GM21717 (cell line): ENCODE measurements at regions not wholly inside any gene's neighbourhood (a gene's known extent, or its start where the extent isn't known, plus 50 kb on each side); places are given as distances from the start of the nearest gene placed in this dataset.

ENCODE experiments used
- ATAC-seq: cut with Tn5 transposase; IDR thresholded peaks from one replicate; pipeline ENCODE4 v1.9.1; 2021; ENCODE audit warnings: mild to moderate bottlenecking, moderate library complexity; ENCODE audit not compliant: unreplicated experiment

DNA sequence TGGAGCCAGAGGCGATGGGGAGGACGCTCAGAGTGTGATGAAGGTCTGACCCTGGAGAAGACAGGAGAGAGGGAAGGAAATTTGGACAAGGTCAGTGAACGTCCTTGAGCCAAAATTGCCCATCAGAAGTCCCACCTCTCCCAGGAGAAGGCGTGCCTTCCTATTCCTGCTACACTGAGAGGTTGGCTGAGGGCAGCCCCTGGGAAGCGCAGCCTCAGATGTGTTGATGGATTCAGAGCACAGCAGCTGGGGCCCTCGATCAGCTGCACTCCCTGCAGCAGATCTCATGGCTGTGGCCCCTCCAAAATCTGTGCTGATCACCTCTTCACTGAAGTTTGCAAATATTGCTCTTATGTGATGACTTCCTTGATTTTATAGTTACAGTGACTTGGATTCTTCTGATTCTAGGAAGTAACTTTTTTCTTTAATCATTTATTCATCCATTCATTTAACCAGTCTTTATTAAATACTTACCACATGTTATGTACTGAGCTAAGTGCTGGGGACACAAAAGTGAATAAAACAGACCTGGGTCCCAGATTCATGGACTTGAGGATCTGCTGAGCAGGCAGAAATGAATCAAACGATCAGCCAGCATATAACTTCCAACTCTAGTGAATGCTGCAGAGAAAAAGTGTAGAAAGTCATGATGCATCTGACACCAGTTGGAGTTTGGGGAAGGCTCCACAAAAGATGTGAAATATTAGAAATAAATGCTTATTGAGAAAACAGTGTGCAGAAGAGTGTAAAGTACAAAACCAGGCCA is 69.6 kb upstream of the ARMC2 start:
- ATAC-seq: no peak

DNA sequence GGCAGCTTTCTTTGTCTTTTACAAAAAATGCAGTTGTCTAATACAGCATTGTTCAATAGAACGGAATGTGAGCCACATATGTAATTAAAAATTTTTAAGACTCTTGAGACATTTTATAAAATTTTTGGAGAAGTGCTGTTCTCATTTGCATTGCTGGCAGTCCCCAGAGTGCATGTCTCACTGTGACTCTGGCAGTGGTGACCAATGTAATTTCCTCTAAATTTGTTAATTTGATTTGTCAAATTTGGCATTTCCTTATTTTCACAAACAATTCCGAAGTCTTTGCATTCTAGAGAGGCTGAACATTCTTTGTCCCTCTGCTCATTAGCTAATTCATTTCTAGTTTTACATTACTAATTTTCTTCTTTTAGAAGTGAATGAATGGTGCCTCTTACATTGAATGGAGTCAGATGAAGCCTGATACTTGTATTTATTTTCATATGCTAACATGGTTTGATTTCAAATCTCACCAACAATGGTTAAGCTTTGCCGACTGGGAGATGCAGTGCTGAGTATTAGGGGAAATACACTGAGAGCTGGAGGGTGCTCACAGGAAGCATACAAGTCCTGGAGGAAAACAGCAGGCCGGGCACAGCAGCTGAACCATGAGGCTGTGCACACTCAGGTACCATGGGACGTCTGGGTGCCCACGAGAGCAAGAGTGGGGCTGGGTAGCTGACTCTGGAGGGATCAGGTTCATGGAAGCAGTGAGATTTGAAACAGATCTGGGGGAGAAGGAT is 68.5 kb upstream of the ARMC2 start:
- ATAC-seq: no peak

DNA sequence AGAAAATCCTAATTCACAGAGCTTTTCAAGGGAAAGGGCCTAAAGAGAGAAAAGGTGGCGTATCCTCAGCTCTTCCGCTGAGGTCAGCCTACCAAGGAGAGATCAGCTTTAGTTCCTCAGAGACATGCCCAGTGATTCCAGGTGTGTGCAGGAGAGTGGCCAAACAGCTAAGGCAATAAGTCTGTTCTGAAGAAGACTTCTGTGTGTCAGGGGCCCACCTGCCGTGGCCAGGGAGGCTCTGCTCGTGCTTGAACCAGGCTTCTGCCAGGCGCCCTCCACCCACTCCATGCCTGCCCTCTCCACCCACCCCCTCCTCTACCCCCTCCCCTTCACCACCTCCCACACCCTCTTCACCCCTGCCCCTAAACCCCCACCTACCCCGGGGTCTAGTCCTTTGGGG is 67.4 kb upstream of the ARMC2 start:
- no peak for ATAC-seq

DNA sequence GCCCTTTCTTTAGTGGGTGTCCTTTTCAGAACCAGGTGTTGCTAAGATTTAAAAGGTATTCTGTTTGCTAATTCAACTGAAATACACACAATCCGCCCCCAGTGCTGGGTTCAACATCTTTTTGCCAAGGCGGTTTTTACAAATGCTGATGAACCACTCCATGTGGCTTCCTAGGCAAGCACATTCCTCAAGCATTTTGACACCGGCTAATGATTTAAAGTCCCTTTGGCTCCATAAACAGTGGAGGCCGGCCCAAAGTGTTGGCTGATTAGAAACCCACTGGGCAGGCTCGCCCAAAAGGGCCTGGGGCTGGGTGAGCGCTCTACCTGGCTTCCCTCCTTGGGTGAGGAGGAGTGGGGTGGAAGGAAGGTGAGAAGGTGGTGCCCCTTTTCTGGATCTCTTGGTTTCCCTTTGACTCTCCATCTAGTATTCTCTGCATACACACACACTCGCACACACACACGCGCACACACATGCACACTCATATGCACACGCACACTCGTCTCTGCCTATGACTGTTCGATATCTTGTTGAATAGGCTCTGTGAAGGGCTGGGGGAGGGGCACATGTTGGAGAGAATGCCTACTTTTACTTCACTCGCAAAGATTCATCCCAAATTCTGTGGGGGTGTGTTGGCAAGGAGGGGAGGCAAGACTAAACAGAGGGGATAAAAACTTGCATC is 66.7 kb upstream of the ARMC2 start:
- ATAC-seq: no peak

DNA sequence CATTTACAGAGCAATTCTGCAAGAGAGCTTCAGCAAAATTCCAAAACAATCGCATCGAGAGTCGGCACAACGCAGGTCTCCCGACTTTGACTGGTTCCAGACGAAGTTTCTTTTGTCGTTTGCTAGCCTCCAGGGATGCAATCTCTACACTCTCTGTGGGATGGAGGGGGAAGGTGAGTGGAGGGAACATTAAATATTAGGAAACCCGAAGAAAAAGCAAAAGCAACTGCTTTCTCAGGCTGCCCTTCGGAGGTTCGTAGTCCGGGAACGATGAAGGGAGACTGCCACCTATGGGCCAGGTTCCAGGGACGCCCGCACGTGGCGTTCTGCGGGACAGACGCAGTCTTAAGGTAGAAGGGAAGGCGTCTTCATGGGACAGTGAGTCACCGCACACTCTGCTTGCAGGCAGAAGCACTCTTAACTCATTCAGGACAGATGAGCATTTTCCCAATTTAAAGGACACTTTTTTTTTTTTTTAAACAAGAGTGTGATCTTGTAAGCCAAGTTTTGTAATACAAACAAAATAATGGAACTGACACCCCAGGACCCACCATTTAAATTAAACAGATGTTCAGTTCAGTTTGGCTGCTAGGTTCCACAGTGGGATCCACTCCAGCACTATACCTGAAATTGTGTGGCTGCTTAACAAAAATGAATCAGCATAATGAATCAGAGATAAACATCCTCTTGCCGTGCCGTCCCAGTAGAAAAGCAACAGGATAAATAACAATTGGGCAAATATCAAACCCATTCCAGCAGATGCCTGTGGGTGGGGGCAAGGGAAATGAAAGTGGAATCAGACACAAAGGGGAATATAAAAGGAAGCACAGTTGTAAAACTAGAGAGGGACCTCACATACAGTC is 65.8 kb upstream of the ARMC2 start:
- ATAC-seq: peak; percentile 61

DNA sequence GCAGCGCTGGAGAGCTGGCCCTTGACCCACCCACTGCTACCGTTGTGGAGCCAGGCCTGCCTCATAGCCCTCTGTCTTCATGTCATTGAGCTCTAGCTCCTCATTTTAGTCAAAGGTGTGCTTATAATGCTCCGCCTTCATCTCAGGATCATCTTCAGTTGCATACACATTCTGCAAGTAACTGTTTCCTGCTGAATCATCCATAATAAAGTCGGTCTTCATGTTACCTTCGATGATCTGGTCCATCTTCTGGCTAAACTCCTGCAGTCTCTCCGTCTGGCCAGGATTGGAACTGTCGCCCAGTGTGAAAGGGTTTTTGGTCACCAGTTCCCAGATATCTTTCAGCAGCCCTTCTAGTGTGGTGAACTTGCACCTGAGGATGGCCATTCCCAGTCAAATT is 62.6 kb upstream of the ARMC2 start:
- no peak for ATAC-seq

DNA sequence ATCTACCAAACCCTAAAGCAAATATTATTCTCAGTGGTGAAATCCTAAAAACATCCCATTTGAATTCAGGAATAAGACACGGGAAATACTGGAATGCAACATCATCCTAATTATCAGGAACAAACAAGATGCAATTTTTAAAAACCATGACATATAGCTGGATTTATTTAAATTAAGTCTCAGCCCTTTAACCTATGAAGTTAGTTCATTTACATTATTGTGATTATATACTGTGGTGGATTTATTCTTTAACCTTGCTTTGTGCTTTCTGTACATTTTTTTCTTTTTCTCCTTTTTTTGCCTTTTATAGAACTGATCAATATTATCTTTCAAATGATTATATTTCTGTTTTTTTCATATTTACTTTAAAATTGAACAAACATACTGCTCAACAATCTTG is 59.8 kb upstream of the ARMC2 start:
- no peak for ATAC-seq

DNA sequence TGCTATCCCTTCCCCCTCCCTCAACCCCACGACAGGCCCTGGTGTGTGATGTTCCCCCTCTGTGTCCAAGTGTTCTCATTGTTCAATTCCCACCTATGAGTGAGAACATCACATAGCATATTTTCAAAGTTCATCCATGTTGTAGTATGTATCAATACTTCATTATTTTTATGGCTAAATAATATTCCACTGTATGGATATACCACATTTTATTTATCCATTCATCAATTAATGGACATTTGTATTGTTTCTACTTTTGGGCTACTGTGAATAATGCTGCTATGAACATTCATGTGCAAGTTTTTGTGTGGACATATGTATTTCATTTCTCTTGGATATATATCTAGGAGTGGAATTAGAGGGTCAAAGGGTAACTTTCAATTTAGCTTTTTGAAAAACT is 58.7 kb upstream of the ARMC2 start:
- ATAC-seq: no peak

DNA sequence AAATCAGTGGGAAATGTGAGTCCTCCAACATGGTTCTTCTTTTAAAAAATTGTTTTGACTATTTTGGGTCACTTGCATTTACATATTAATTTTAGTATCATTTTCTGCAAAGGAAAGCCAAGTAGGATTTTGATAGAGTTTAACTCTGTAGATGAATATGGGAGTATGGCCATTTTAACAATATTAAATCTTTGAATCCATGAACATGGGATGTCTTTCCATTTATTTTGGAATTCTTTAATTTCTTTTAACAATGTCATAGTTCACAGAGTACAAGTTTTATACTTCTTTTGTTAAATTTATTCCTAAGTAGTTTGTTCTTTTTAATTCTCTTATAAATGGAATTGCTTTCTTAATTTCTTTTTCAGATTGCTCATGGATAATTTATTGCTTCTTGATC is 56.5 kb upstream of the ARMC2 start:
- ATAC-seq: no peak

DNA sequence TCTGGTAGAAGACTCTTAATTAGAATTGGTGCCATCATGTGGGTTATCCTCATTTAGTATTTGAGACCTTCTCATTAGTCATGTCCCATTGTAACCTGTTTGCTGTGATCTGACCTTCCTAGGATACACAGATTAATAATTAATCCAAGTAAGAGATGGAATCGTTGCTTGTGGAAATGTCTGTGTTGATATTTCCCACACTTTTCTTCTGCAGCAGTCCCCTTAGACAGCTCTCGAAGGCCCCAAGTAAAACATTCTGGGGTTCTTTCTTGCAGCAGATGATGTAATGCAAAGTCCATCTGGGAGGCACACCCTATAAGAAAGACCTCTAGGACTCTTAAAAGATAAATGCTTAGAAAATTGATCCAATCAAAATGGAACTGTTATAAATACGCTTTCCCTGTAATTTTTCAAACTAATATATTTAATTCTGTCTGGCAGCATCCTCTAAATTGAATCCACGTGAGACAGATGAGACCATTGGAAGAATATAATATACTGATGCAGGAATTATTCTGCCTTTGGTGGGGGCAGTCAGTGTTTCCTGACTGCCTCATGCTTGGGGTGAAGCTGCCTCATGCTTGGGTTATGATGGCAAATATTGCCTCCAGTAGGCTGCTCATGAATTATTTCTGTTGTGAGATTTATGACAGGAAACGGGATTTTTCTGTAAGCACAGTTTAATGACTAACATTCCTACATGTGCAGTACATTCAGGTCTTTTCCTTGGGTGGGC is 54.5 kb upstream of the ARMC2 start:
- ATAC-seq: no peak

DNA sequence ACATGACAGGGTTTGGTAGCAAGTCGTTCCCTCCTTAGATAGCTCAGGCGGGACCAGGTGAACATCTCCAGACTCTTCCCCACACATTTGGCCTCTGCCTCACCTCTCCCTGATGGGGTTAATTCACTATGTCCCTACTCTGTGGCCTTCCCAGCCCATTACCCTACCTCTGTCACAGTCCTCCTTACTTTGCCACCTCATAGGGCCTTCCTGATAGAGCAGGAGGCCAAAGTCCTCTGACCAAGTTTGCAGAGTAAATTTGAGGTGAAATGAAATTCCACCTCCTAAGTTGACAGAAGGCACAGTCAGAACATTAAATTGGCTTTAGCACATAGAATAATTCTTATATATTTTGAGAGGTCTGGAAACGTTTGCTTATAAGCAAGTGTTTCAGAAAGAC is 53.1 kb upstream of the ARMC2 start:
- no peak for ATAC-seq

DNA sequence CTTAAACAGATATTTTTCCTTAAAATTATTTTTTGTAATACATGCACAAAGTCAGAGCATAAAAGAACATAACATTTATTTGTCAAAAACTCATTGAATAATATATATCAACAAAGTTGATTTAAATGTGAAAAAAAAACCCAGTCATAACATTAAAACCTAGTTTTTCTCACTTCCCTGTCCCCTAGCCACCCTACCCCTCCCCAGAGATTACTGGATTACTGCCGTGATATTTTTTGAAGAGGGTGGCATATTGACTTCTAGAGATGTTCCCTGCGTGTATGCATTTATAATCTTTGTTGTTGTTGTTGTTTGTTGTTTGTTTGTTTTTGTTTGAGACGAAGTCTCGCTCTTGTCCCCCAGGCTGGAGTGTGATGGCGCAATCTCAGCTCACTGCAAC is 52.4 kb upstream of the ARMC2 start:
- ATAC-seq: no peak

DNA sequence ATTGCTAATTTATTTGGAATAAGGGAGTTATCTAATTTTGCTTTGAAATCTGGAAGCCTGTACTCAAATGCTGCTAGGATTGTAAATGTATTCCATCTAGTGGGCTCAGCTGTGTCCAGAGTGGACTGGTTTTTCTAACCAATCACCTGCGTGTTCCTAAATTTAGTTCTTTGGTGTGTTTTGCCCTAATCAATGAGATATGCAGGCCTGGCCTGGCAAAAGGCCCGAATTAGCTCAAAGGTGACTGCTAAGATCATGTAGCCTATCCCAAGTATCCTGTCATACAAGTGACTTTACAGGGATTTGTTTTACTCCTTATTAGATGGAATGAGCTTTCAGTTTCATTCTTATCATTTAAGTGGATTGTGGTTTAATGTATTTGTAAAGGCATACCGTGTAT is 51.3 kb upstream of the ARMC2 start:
- ATAC-seq: no peak

DNA sequence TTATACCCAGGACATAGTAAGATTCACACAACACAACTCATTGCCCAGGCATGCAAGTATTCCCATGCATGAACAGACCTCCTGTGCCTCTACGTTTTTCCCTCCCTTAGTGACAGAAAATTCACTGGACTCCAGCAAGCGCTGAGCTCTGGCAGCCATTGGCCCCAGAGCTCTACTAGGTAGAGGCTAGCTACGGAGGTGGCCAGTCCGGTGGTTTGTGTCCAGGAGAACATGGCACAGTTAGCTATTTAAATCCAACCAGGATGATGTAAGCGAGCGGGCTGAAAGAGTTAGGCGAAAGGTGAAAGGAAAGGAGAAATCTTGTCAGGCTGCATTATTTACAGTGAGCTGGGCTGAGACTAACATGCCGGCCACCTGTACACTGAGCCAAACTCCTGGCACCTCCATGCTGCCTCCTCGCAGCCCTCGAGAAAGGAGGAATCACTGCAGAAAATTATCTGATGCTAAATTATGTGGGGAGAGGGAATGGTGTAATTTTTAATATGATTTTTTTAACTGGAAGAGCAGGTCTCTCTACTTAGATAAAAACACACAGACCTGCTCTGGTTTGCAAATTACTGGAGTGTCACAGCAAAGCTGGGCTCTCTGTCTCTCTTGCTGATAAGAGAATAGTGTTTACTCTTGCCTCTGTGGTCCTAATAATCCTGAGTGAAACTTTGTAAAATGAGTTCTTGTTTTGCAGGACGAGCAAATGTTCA is 50.1 kb upstream of the ARMC2 start:
- ATAC-seq: no peak
